GM21360 (cell line): ENCODE measurements at regions not wholly inside any gene's neighbourhood (a gene's known extent, or its start where the extent isn't known, plus 50 kb on each side); places are given as distances from the start of the nearest gene placed in this dataset.
"Not testable (repeated sequence)": the region's sequence is repeated elsewhere in the genome, so short reads cannot be mapped to it uniquely, and the experiment has no call there.

Experiments used
- ATAC-seq: cut with Tn5 transposase; IDR thresholded peaks from one replicate; pipeline ENCODE4 v1.9.1; 2021; ENCODE audit warnings: mild to moderate bottlenecking, moderate library complexity; ENCODE audit not compliant: unreplicated experiment

- ATAC-seq = no peak
Measured at GRCh38 chr6:90374201-90374600, 77.6 kb upstream of the BACH2 start.

- no peak for ATAC-seq
Measured at GRCh38 chr6:90372885-90373284, 76.2 kb upstream of the BACH2 start.

GRCh38 chr6:90372450-90372849 lies 75.8 kb upstream of the BACH2 start:
- ATAC-seq = no peak

GRCh38 chr6:90370493-90370959 lies 73.9 kb upstream of the BACH2 start:
- ATAC-seq = no peak

- no peak for ATAC-seq
Measured at GRCh38 chr6:90369651-90370050, 73.0 kb upstream of the BACH2 start.

- ATAC-seq = peak; percentile 100
Measured at GRCh38 chr6:90369024-90369519, 72.4 kb upstream of the BACH2 start.

- no peak for ATAC-seq
Measured at GRCh38 chr6:90368601-90369000, 72.0 kb upstream of the BACH2 start.

- ATAC-seq = no peak
Measured at GRCh38 chr6:90368001-90368400, 71.4 kb upstream of the BACH2 start.

GRCh38 chr6:90365565-90366219 lies 69.0 kb upstream of the BACH2 start:
- ATAC-seq = no peak

GRCh38 chr6:90365002-90365401 lies 68.4 kb upstream of the BACH2 start:
- ATAC-seq = no peak

- ATAC-seq = no peak
Measured at GRCh38 chr6:90364286-90364685, 67.6 kb upstream of the BACH2 start.

GRCh38 chr6:90362318-90362717 lies 65.7 kb upstream of the BACH2 start:
- ATAC-seq = no peak

- no peak for ATAC-seq
Measured at GRCh38 chr6:90361174-90361573, 64.5 kb upstream of the BACH2 start.

GRCh38 chr6:90358036-90358770 lies 61.6 kb upstream of the BACH2 start:
- not testable (repeated sequence) for ATAC-seq

- ATAC-seq = no peak
Measured at GRCh38 chr6:90356012-90356421, 59.4 kb upstream of the BACH2 start.

GRCh38 chr6:90354961-90355360 lies 58.3 kb upstream of the BACH2 start:
- no peak for ATAC-seq

- no peak for ATAC-seq
Measured at GRCh38 chr6:90351696-90352095, 55.1 kb upstream of the BACH2 start.

- no peak for ATAC-seq
Measured at GRCh38 chr6:90350689-90351554, 54.3 kb upstream of the BACH2 start.

GRCh38 chr6:90347411-90347851 lies 50.8 kb upstream of the BACH2 start:
- ATAC-seq = no peak

- no peak for ATAC-seq
Measured at GRCh38 chr6:90346729-90347128, 50.1 kb upstream of the BACH2 start.
